K562 (cell line): ENCODE measurements at regions not wholly inside any gene's neighbourhood (a gene's known extent, or its start where the extent isn't known, plus 50 kb on each side); places are given as distances from the start of the nearest gene placed in this dataset.

Source experiments
- ATAC-seq: fragments of 200-7000 bp; cut with Tn5 transposase; 3 replicates; pipeline ENCODE4 v1.9.1; 2020; ENCODE audit warnings: moderate library complexity
- BruUV-seq: library from RNA; stranded (reverse); fragments of 400-500 nt; replicated peaks from 2 replicates; lab custom pipeline; 2021; lab: Mats Ljungman, UMichigan
- CTCF ChIA-PET: fragments of 300-600 bp; formaldehyde crosslinking; extraction: SDS; loops from one replicate; lab custom pipeline; 2021; ENCODE audit warnings: low intra/inter-chr PET ratio; lab: Yijun Ruan, JAX
- POLR2A ChIA-PET: fragments of 300-600, 350-650 bp; sonication (Branson Sonifier 250); formaldehyde crosslinking; extraction: SDS; loops from one replicate; lab custom pipeline; 2021; ENCODE audit warnings: antibody characterized with exemption, inconsistent platforms; lab: Yijun Ruan, JAX
- DNase-seq, 4 experiments: peaks; one replicate each; pipeline versions ENCODE4 v3.0.0 to v3.0.0-alpha.2; 2011 to 2018; ENCODE audit warnings: low spot score in 3 of 4, mixed read lengths in 3 of 4; ENCODE audit errors: extremely low read depth in 1 of 4
- FAIRE-seq: peaks from 2 replicates; lab custom pipeline; 2011; peaks lifted over from hg19 to GRCh38; lab: Jason Lieb, UNC
- H2AFZ ChIP-seq: 2 replicates; pipeline ENCODE4 v1.6.0; 2011; ENCODE audit warnings: low read depth, low read length, control low read depth, inconsistent platforms
- H3K27ac ChIP-seq: fragments of 200-600 bp; 3 replicates; pipeline ENCODE4 v1.8.0; 2011; ENCODE audit warnings: low read depth, mild to moderate bottlenecking, control low read depth, inconsistent platforms, low read length, moderate library complexity, mixed read lengths; ENCODE audit errors: extremely low read depth
- H3K27me3 ChIP-seq, 2 experiments: fragments of 300-600 bp in 1 of 2; 2 replicates in 1 of 2; 3 replicates in 1 of 2; pipeline versions ENCODE4 v1.6.0 to v1.8.0; 2011; ENCODE audit warnings: inconsistent platforms in 2 of 2, low read length in 2 of 2, mild to moderate bottlenecking in 1 of 2, mixed read lengths in 1 of 2, moderate library complexity in 1 of 2; ENCODE audit not compliant: control insufficient read depth in 2 of 2, insufficient read depth in 2 of 2
- H3K36me3 ChIP-seq: fragments of 300-600 bp; 3 replicates; pipeline ENCODE4 v1.8.0; 2011; ENCODE audit warnings: mild to moderate bottlenecking, low read length, inconsistent platforms; ENCODE audit not compliant: control insufficient read depth, insufficient read depth
- H3K4me1 ChIP-seq, 2 experiments: fragments of 200-600 bp in 1 of 2; replicated peaks in 1 of 2; 2 replicates in 1 of 2; 3 replicates in 1 of 2; pipeline versions ENCODE4 v1.5.1 to v1.8.0; 2011; ENCODE audit warnings: inconsistent platforms in 2 of 2, low read length in 2 of 2, mild to moderate bottlenecking in 1 of 2, mixed read lengths in 1 of 2, moderate library complexity in 1 of 2; ENCODE audit not compliant: control insufficient read depth in 2 of 2, insufficient read depth in 2 of 2
- H3K4me2 ChIP-seq: 2 replicates; pipeline ENCODE4 v1.6.1; 2011; ENCODE audit warnings: low read length, control low read depth, inconsistent platforms, mixed read lengths; ENCODE audit not compliant: insufficient read depth
- H3K4me3 ChIP-seq: fragments of 200-600 bp; sonication (generic), shearing (Covaris generic); 2 replicates; pipeline ENCODE4 v1.5.1; 2016; ENCODE audit warnings: control low read depth, inconsistent platforms
- H3K79me2 ChIP-seq: fragments of 200-600 bp; 3 replicates; pipeline ENCODE4 v1.8.0; 2011; ENCODE audit warnings: low read length, inconsistent platforms; ENCODE audit not compliant: control insufficient read depth, insufficient read depth
- H3K9ac ChIP-seq, 2 experiments: 2 replicates each; pipeline versions ENCODE4 v1.6.0 to v1.6.1; 2011; ENCODE audit warnings: low read depth in 2 of 2, low read length in 2 of 2, control low read depth in 1 of 2, inconsistent platforms in 1 of 2, mild to moderate bottlenecking in 1 of 2, mixed read lengths in 1 of 2; ENCODE audit not compliant: insufficient read depth in 1 of 2
- H3K9me1 ChIP-seq: one replicate; pipeline ENCODE4 v1.6.0; 2011; ENCODE audit warnings: inconsistent platforms, mild to moderate bottlenecking, low read length, moderate library complexity; ENCODE audit not compliant: control insufficient read depth, insufficient read depth
- H3K9me3 ChIP-seq: replicated peaks from 2 replicates; pipeline ENCODE4 v1.5.1; 2011; ENCODE audit warnings: low read depth, low read length, inconsistent platforms; ENCODE audit not compliant: control insufficient read depth, insufficient read depth
- H4K20me1 ChIP-seq: replicated peaks from 2 replicates; pipeline ENCODE4 v1.6.1; 2011; ENCODE audit warnings: low read length, inconsistent platforms, mixed read lengths; ENCODE audit not compliant: control insufficient read depth, insufficient read depth
- NR0B1 ChIP-seq: fragments of 450-650 bp; IDR thresholded peaks from one replicate; pipeline ENCODE4 v1.6.1; 2018; ENCODE audit warnings: mild to moderate bottlenecking, moderate library complexity; ENCODE audit not compliant: partially characterized antibody
- PTTG1 ChIP-seq: fragments of 450-650 bp; IDR thresholded peaks from 2 replicates; pipeline ENCODE4 v1.6.1; 2016; ENCODE audit warnings: low read depth, mild to moderate bottlenecking, missing genetic modification characterization, missing compliant biosample characterization
- THAP12 ChIP-seq: fragments of 250-450 bp; sonication (Bioruptor Pico); IDR thresholded peaks from 2 replicates; pipeline ENCODE4 v1.9.0; 2021; ENCODE audit warnings: mild to moderate bottlenecking, inconsistent platforms
- ZNF12 ChIP-seq: sonication (generic); formaldehyde crosslinking; IDR thresholded peaks from 2 replicates; pipeline ENCODE4 v1.4.0; 2020; ENCODE audit warnings: mild to moderate bottlenecking, missing genetic modification reagents
- WGBS: fragments of 100-300 bp; shearing (Covaris generic); methylation state at CpG from one replicate; pipeline ENCODE4 v1.1.6; 2016; ENCODE audit warnings: low coverage, mixed read lengths; ENCODE audit not compliant: insufficient coverage; ENCODE audit errors: missing lambda C conversion rate; 5-methylcytosine and 5-hydroxymethylcytosine counted together
- in situ Hi-C: fragments of 300-500 bp; cut with MboI; formaldehyde crosslinking; loops from 4 replicates; pipeline ENCODE4 v1.15.0; 2018; ENCODE audit warnings: inconsistent platforms, mixed read lengths
- intact Hi-C: fragments of 100-400 bp; cut with micrococcal nuclease; formaldehyde crosslinking; loops from 2 replicates; pipeline ENCODE4 v1.14.2; 2022

GRCh38 chr16:31714903-31715504, 158.6 kb upstream of the ZNF267 start:
- Histone ChIP-seq H3K27ac (no peak overlapping the region), H3K9ac (0 out of 4 replicates have a peak overlapping the region, but pooled peaks of 1 of the 2 experiments have one; percentile 98), H3K4me3 (no peak overlapping the region), H4K20me1 (no peaks in the 10 kb centered on the region), H3K9me1 (no peaks in the 10 kb centered on the region), H2AFZ (no peak overlapping the region), H3K9me3 (no peaks in the 10 kb centered on the region), H3K4me1 (peaks cover 11 to 13% of the 10 kb centered on the region in 2 experiments), H3K4me2 (peak overlapping the region; percentile 95; the same call in 1 of the 2 replicates), H3K79me2 (peaks cover 27% of the 10 kb centered on the region), H3K27me3 (no peaks in the 10 kb centered on the region), H3K36me3 (peaks cover 20% of the 10 kb centered on the region)
- no peak for FAIRE-seq
- WGBS = 52% methylated on average over 2 of the region's 2 CpGs
- no peak for ATAC-seq
- CTCF ChIA-PET = no interaction called here
- intact Hi-C loops (loop anchor here (5.0 kb wide), 1 partner anchor 152 kb away; no protein-coding TSS in a partner anchor), in situ Hi-C loops (no loop called here)
- TF ChIP-seq THAP12 (CRISPR knock-in tag) (no peak), PTTG1 (tag) (no peak), ZNF12 (CRISPR knock-in tag) (no peak), NR0B1 (no peak)
- BruUV-seq = no TSS peak
- POLR2A ChIA-PET = interaction anchor here (0.6 to 1.3 kb wide), 3 partner anchors 10 to 258 kb away, joined by 3 to 4 read pairs (median 3); no protein-coding TSS in a partner anchor
- DNase-seq = peak in 1 of 4 experiments; percentile 7
